Keratinocyte (primary cell): ENCODE measurements at regions not wholly inside any gene's neighbourhood (a gene's known extent, or its start where the extent isn't known, plus 50 kb on each side); places are given as distances from the start of the nearest gene placed in this dataset.
"Not testable (repeated sequence)": the region's sequence is repeated elsewhere in the genome, so short reads cannot be mapped to it uniquely, and the experiment has no call there.

Source experiments
- DNase-seq: peaks from one replicate; pipeline ENCODE4 v3.0.0-alpha.2; 2011; ENCODE audit warnings: low read depth, missing footprints, low spot score
- FAIRE-seq: peaks from 2 replicates; lab custom pipeline; 2011; peaks lifted over from hg19 to GRCh38; lab: Jason Lieb, UNC
- H2AFZ ChIP-seq: 2 replicates; pipeline ENCODE4 v1.6.0; 2012; ENCODE audit warnings: low read length, control low read depth, inconsistent platforms; ENCODE audit not compliant: control insufficient read depth
- H3K27ac ChIP-seq: 2 replicates; pipeline ENCODE4 v1.5.1; 2011; ENCODE audit warnings: low read length; ENCODE audit not compliant: control insufficient read depth, insufficient read depth
- H3K27me3 ChIP-seq: 3 replicates; pipeline ENCODE4 v1.6.0; 2011; ENCODE audit warnings: low read length; ENCODE audit not compliant: control insufficient read depth, insufficient read depth; ENCODE audit errors: extremely low read depth
- H3K36me3 ChIP-seq, 2 experiments: 2 replicates in 1 of 2; 3 replicates in 1 of 2; pipeline ENCODE4 v1.5.1; 2011; ENCODE audit warnings: low read length in 2 of 2, mild to moderate bottlenecking in 1 of 2; ENCODE audit not compliant: control insufficient read depth in 2 of 2, insufficient read depth in 2 of 2; ENCODE audit errors: extremely low read depth in 1 of 2
- H3K4me1 ChIP-seq: 3 replicates; pipeline ENCODE4 v1.5.1; 2011; ENCODE audit warnings: low read length; ENCODE audit not compliant: control insufficient read depth, insufficient read depth; ENCODE audit errors: extremely low read depth
- H3K4me2 ChIP-seq: 3 replicates; pipeline ENCODE4 v1.6.0; 2011; ENCODE audit warnings: low read depth, low read length; ENCODE audit not compliant: control insufficient read depth, insufficient read depth; ENCODE audit errors: extremely low read depth
- H3K4me3 ChIP-seq, 3 experiments: fragments of 200-600 bp in 1 of 3; sonication (generic) in 1 of 3; 2 replicates in 2 of 3; 3 replicates in 1 of 3; pipeline ENCODE4 v1.5.1; 2011 to 2016; ENCODE audit warnings: low read length in 3 of 3, mild to moderate bottlenecking in 3 of 3, control low read depth in 2 of 3, inconsistent platforms in 1 of 3, low read depth in 1 of 3, mixed read lengths in 1 of 3, mixed run types in 1 of 3, moderate library complexity in 1 of 3; ENCODE audit not compliant: control insufficient read depth in 2 of 3, insufficient read depth in 2 of 3; ENCODE audit errors: extremely low read depth in 1 of 3
- H3K79me2 ChIP-seq: 2 replicates; pipeline ENCODE4 v1.6.0; 2012; ENCODE audit warnings: low read length; ENCODE audit not compliant: control insufficient read depth, insufficient read depth
- H3K9ac ChIP-seq: 3 replicates; pipeline ENCODE4 v1.6.0; 2011; ENCODE audit warnings: low read length; ENCODE audit not compliant: control insufficient read depth, insufficient read depth; ENCODE audit errors: extremely low read depth
- H3K9me1 ChIP-seq: 3 replicates; pipeline ENCODE4 v1.6.0; 2011; ENCODE audit warnings: low read length; ENCODE audit not compliant: control insufficient read depth, insufficient read depth; ENCODE audit errors: extremely low read depth
- H3K9me3 ChIP-seq: 2 replicates; pipeline ENCODE4 v1.5.1; 2012; ENCODE audit warnings: low read depth, low read length; ENCODE audit not compliant: control insufficient read depth
- H4K20me1 ChIP-seq: 3 replicates; pipeline ENCODE4 v1.6.0; 2011; ENCODE audit warnings: low read length; ENCODE audit not compliant: control insufficient read depth, insufficient read depth; ENCODE audit errors: extremely low read depth
- EZH2 ChIP-seq: IDR thresholded peaks from one replicate; pipeline ENCODE4 v1.6.1; 2012; ENCODE audit warnings: inconsistent platforms, mild to moderate bottlenecking, low read length, moderate library complexity
- dilution Hi-C: fragments of 300-500 bp; cut with MboI; formaldehyde crosslinking; loops from one replicate; pipeline ENCODE4 v1.7.0; 2020; ENCODE audit warnings: low sequenced_read_pairs; ENCODE audit not compliant: extremely low pct_ligation_motif_present
- TF ChIP-seq, protein P1 (sequence below), 3 experiments: IDR thresholded peaks in 1 of 3; conservative IDR thresholded peaks in 1 of 3; optimal IDR thresholded peaks in 1 of 3; 2 replicates in 2 of 3; 3 replicates in 1 of 3; pipeline versions ENCODE3 to v1.5.1; 2011; ENCODE audit warnings: low read length in 3 of 3, mild to moderate bottlenecking in 3 of 3, moderate library complexity in 2 of 3, control low read depth in 1 of 3, inconsistent platforms in 1 of 3; ENCODE audit not compliant: insufficient read depth in 2 of 3; ENCODE audit errors: extremely low read depth in 1 of 3

DNA sequence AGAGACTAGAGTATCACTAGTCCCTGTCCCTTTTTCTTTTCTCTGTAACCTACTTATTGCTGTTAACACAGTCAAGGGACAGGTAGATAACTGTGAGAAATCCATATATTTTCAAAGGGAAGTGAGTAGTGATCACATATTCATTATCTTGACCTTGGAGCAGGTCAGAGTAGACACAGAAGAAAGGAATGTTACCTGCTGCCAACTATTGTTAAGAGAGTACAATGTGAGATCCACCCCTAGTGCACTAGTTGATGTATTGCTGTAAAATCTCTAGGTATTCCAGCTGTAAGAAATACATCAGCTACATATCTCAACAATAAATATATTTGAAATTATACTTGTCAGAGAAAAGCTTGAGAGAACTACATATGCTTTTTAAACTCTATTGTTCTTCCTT lies 68.7 kb upstream of the ADGRL2 start:
- no peak overlapping the region for H3K4me2 ChIP-seq
- no peak for DNase-seq
- FAIRE-seq, result no peak
- H3K9me3 ChIP-seq, result no peaks in the 10 kb centered on the region
- dilution Hi-C loops, result no loop called here
- no peaks in the 10 kb centered on the region for H3K79me2 ChIP-seq
- no peak overlapping the region for H3K9ac ChIP-seq
- TF ChIP-seq EZH2, result no peak
- TF ChIP-seq, protein P1, sequence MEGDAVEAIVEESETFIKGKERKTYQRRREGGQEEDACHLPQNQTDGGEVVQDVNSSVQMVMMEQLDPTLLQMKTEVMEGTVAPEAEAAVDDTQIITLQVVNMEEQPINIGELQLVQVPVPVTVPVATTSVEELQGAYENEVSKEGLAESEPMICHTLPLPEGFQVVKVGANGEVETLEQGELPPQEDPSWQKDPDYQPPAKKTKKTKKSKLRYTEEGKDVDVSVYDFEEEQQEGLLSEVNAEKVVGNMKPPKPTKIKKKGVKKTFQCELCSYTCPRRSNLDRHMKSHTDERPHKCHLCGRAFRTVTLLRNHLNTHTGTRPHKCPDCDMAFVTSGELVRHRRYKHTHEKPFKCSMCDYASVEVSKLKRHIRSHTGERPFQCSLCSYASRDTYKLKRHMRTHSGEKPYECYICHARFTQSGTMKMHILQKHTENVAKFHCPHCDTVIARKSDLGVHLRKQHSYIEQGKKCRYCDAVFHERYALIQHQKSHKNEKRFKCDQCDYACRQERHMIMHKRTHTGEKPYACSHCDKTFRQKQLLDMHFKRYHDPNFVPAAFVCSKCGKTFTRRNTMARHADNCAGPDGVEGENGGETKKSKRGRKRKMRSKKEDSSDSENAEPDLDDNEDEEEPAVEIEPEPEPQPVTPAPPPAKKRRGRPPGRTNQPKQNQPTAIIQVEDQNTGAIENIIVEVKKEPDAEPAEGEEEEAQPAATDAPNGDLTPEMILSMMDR (optimal IDR thresholded peaks at IDR 0.05 in 1 of 3, IDR thresholded peaks at IDR 0.05 in 1 of 3, conservative IDR thresholded peaks at IDR 0.05 in 1 of 3; ENCODE audit: extremely low read depth in 1 of 3, insufficient read depth in 2 of 3, low read length in 3 of 3), result no peak
- H3K9me1 ChIP-seq, result no peaks in the 10 kb centered on the region
- H3K36me3 ChIP-seq, result no peaks in the 10 kb centered on the region
- no peaks in the 10 kb centered on the region for H3K27me3 ChIP-seq
- no peak overlapping the region for H3K27ac ChIP-seq
- no peak overlapping the region for H2AFZ ChIP-seq
- no peak overlapping the region for H3K4me3 ChIP-seq
- peaks cover 3% of the 10 kb centered on the region for H3K4me1 ChIP-seq
- no peaks in the 10 kb centered on the region for H4K20me1 ChIP-seq

DNA sequence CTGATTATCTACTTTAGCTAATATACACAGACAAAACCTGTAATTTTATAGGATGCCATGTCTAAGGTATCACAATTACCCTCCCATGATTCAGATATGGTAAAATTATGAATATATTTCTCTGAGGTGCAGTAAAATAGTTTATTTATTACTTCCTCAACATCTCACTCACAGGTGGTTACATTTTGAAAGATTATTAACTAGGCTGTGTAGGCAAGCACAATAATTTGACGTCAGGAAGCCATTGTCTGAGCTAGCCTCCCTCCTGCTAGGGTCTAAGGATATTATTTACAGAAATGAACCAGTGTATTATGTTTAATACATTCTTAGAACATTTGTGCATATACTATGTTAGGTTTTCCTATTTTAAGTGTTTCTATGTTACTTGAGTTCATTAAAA lies 69.9 kb upstream of the ADGRL2 start:
- H3K4me3 ChIP-seq, result no peak overlapping the region
- H3K27me3 ChIP-seq, result no peaks in the 10 kb centered on the region
- no peak for TF ChIP-seq EZH2
- TF ChIP-seq, protein P1 (optimal IDR thresholded peaks at IDR 0.05 in 1 of 3, IDR thresholded peaks at IDR 0.05 in 1 of 3, conservative IDR thresholded peaks at IDR 0.05 in 1 of 3; ENCODE audit: extremely low read depth in 1 of 3, insufficient read depth in 2 of 3, low read length in 3 of 3), result no peak
- DNase-seq (no peak), FAIRE-seq (peak; percentile 13)
- H3K4me2 ChIP-seq, result no peak overlapping the region
- H3K36me3 ChIP-seq, result no peaks in the 10 kb centered on the region
- peaks cover 3% of the 10 kb centered on the region for H3K4me1 ChIP-seq
- no peak overlapping the region for H2AFZ ChIP-seq
- H4K20me1 ChIP-seq, result no peaks in the 10 kb centered on the region
- no peak overlapping the region for H3K9ac ChIP-seq
- dilution Hi-C loops, result no loop called here
- H3K27ac ChIP-seq, result no peak overlapping the region
- no peaks in the 10 kb centered on the region for H3K9me3 ChIP-seq
- no peaks in the 10 kb centered on the region for H3K9me1 ChIP-seq
- H3K79me2 ChIP-seq, result no peaks in the 10 kb centered on the region

DNA sequence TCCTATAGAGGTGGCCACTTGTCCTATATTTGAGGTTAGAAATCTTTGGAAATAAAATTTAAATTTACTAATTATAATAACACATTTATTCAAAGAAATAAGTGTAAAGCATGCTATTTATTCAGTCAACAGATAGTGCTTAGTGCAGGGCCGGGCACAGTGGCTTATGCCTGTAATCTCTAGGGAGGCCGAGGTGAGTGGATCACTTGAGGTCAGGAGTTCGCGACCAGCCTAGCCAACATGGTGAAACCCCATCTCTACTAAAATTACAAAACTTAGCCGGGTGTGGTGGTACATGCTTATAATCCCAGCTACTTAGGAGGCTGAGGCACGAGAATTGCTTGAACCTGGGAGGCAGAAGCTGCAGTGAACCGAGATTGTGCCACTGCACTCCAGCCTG lies 70.4 kb upstream of the ADGRL2 start:
- H3K9ac ChIP-seq, H3K36me3 ChIP-seq, H3K9me3 ChIP-seq, H3K9me1 ChIP-seq, FAIRE-seq, H3K4me3 ChIP-seq, H3K4me2 ChIP-seq, H3K4me1 ChIP-seq, H2AFZ ChIP-seq, H3K79me2 ChIP-seq, DNase-seq, H3K27me3 ChIP-seq, H4K20me1 ChIP-seq, H3K27ac ChIP-seq, dilution Hi-C loops: not testable (repeated sequence)
